Esophagus muscularis mucosa (tissue), 4 donors: ENCODE measurements at regions not wholly inside any gene's neighbourhood (a gene's known extent, or its start where the extent isn't known, plus 50 kb on each side); places are given as distances from the start of the nearest gene placed in this dataset.

Source experiments
- DNase-seq: peaks from one replicate; pipeline ENCODE4 v3.0.0-alpha.2; 2017; ENCODE audit errors: extremely low spot score
- H3K27ac ChIP-seq, 4 donors: fragments of 200-600 bp; sonication (generic); replicated peaks in 1 of 4; 1 replicate in 3 of 4; 2 replicates in 1 of 4; pipeline ENCODE4 v1.5.1; 2016 to 2019; ENCODE audit warnings: mild to moderate bottlenecking in 1 of 4
- H3K27me3 ChIP-seq, 4 donors: fragments of 200-600 bp; sonication (generic); one replicate each; pipeline versions ENCODE4 v1.5.1 to v1.6.0; 2016 to 2019
- H3K36me3 ChIP-seq, 4 donors: fragments of 200-600 bp; sonication (generic); one replicate each; pipeline ENCODE4 v1.5.1; 2016 to 2019
- H3K4me1 ChIP-seq, 4 donors: fragments of 200-600 bp; sonication (generic); one replicate each; pipeline ENCODE4 v1.5.1; 2016 to 2019
- H3K4me3 ChIP-seq, 4 donors: fragments of 200-600 bp; sonication (generic); 1 replicate in 2 of 4; 2 replicates in 2 of 4; pipeline ENCODE4 v1.5.1; 2016 to 2019; ENCODE audit warnings: mild to moderate bottlenecking in 4 of 4, moderate library complexity in 1 of 4
- H3K9me3 ChIP-seq, 4 donors: fragments of 200-600 bp; sonication (generic); 1 replicate in 3 of 4; 2 replicates in 1 of 4; pipeline ENCODE4 v1.5.1; 2016 to 2019
- CTCF ChIP-seq, 3 experiments: fragments of 200-600 bp in 2 of 3; fragments of 450-650 bp in 1 of 3; sonication (generic) in 2 of 3; IDR thresholded peaks; one replicate each; pipeline ENCODE4 v1.5.1; 2017 to 2019; ENCODE audit warnings: antibody characterized with exemption in 3 of 3, mild to moderate bottlenecking in 2 of 3, moderate library complexity in 1 of 3
- EP300 ChIP-seq: sonication (generic); formaldehyde crosslinking; IDR thresholded peaks from one replicate; pipeline ENCODE4 v1.6.1; 2017; ENCODE audit warnings: antibody characterized with exemption
- POLR2A ChIP-seq: fragments of 450-650 bp; IDR thresholded peaks from one replicate; pipeline ENCODE4 v1.6.1; 2017; ENCODE audit warnings: antibody characterized with exemption, moderate library complexity, mild to moderate bottlenecking, low read depth
- POLR2AphosphoS5 ChIP-seq, 2 donors: sonication (generic); formaldehyde crosslinking; IDR thresholded peaks; one replicate each; pipeline ENCODE4 v1.6.1; 2017; ENCODE audit warnings: antibody characterized with exemption in 2 of 2
- WGBS: methylation state at CpG from one replicate; pipeline ENCODE4 v1.1.5; 2018; 5-methylcytosine and 5-hydroxymethylcytosine counted together
- intact Hi-C: fragments of 100-400 bp; cut with DNase I; formaldehyde crosslinking; loops from one replicate; pipeline ENCODE4 v1.15.1; 2023

- H3K27me3 ChIP-seq: no peaks in the 10 kb centered on the region
- H3K36me3 ChIP-seq: no peaks in the 10 kb centered on the region
- intact Hi-C loops: no loop called here
- 61% methylated on average over 3 of the region's 3 CpGs for WGBS
- H3K4me1 ChIP-seq: no peaks in the 10 kb centered on the region
- H3K4me3 ChIP-seq: no peak overlapping the region
- H3K27ac ChIP-seq: no peak overlapping the region
- H3K9me3 ChIP-seq: no peaks in the 10 kb centered on the region
- no peak for DNase-seq
- TF ChIP-seq POLR2AphosphoS5 (IDR thresholded peaks at IDR 0.05) (no peak), EP300 (no peak), POLR2A (no peak), CTCF (IDR thresholded peaks at IDR 0.05) (no peak)
These were observed 179.4 kb upstream of the OLIG3 start for GRCh38 chr6:137673603-137674002.

DNA sequence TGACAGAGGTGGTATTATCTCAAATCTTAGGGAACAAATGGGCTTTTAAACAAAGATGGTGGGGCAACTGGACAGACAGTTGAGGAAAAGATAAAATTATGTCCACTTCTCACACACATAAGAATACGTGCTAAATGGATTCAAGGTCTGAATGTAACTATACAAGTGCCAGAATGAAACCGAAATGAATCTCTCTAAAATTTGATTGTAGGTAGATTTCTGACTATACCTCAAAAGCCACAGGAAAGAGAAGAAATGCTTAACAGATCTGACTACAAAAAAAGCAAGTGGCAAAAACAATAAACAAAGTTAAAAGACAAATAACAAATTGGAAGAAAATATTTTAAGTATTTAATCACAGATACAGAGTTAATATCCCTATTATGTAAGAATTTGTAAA lies 182.7 kb upstream of the OLIG3 start:
- WGBS: 81% methylated on average over 2 of the region's 2 CpGs
- TF ChIP-seq CTCF (IDR thresholded peaks at IDR 0.05) (no peak), POLR2AphosphoS5 (IDR thresholded peaks at IDR 0.05) (no peak), EP300 (no peak), POLR2A (no peak)
- DNase-seq: no peak

GRCh38 chr6:137677709-137678108 lies 183.5 kb upstream of the OLIG3 start:
- Histone ChIP-seq H3K9me3 (no peaks in the 10 kb centered on the region), H3K4me1 (no peaks in the 10 kb centered on the region), H3K27ac (no peak overlapping the region), H3K27me3 (no peaks in the 10 kb centered on the region), H3K4me3 (no peak overlapping the region), H3K36me3 (no peaks in the 10 kb centered on the region)
- intact Hi-C loops: no loop called here
- WGBS: 82% methylated on average over 5 of the region's 5 CpGs
- TF ChIP-seq CTCF (IDR thresholded peaks at IDR 0.05) (no peak), POLR2AphosphoS5 (IDR thresholded peaks at IDR 0.05) (no peak), POLR2A (no peak)
- no peak for DNase-seq

More for the DNA sequence above, 182.7 kb upstream of the OLIG3 start:
- H3K9me3 ChIP-seq: no peaks in the 10 kb centered on the region
- H3K27me3 ChIP-seq: no peaks in the 10 kb centered on the region
- H3K4me1 ChIP-seq: no peaks in the 10 kb centered on the region
- H3K27ac ChIP-seq: no peak overlapping the region
- intact Hi-C loops: no loop called here
- H3K4me3 ChIP-seq: no peak overlapping the region
- no peaks in the 10 kb centered on the region for H3K36me3 ChIP-seq

DNA sequence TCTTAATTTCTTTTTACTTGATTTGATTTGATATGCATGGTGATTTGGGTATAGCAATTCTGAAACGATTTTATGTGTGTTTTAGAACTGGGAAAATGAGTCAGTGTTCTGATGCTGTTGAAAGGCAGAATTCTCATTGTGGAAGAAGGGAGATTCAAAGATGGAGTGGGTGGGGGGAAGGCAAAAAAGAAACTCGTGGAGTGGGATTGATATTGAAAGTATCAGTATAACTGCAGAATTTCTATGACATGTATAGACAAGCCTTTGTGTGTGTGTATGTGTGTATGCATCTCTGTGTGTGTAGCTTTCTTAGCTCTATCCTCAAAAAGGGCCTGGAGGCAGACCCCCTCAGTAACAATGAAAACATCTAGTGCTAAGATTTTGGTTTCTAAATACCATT lies 184.3 kb upstream of the OLIG3 start:
- H3K27ac ChIP-seq: no peak overlapping the region
- H3K4me1 ChIP-seq: no peaks in the 10 kb centered on the region
- no peak for DNase-seq
- intact Hi-C loops: no loop called here
- WGBS: 83% methylated on average over 2 of the region's 2 CpGs
- TF ChIP-seq POLR2AphosphoS5 (IDR thresholded peaks at IDR 0.05) (no peak), CTCF (IDR thresholded peaks at IDR 0.05) (no peak), POLR2A (no peak), EP300 (no peak)
- no peaks in the 10 kb centered on the region for H3K9me3 ChIP-seq
- H3K36me3 ChIP-seq: no peaks in the 10 kb centered on the region
- H3K27me3 ChIP-seq: no peaks in the 10 kb centered on the region
- no peak overlapping the region for H3K4me3 ChIP-seq

DNA sequence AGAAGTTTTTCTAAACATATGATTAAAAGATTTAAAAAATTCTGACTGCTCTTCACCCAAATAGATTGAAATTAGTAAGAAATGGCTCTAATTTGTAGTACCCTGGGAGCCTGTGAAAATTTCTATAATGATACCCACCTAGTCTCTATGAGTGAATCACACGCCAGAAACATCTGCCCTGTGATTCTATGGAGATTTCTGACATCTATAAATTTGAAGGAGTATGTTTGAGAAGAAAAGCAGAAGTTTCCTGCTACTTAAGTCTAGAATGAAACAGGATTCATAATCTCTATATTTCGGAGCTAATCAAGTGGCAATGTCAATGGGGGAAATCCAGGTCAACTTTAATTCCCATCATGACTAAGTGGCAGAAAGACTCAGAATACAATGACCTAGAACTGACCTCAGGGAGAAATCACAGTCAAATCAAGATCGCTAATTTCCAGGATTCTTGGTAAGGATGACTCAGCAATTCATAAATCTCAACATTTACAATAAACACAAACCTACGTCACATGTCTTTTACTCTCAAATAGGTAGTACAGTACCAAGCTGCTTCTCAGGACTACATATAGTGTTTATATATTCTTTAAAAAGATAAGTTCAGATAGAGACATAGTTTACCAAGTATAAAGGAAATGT lies 186.2 kb upstream of the TNFAIP3 start:
- Histone ChIP-seq H3K4me1 (no peaks in the 10 kb centered on the region), H3K36me3 (no peaks in the 10 kb centered on the region), H3K27ac (no peak overlapping the region), H3K27me3 (no peaks in the 10 kb centered on the region), H3K9me3 (no peaks in the 10 kb centered on the region), H3K4me3 (no peak overlapping the region)
- 52% methylated on average over 4 of the region's 4 CpGs for WGBS
- no peak for DNase-seq
- no peak for TF ChIP-seq EP300
- TF ChIP-seq POLR2AphosphoS5 (IDR thresholded peaks at IDR 0.05): no peak
- TF ChIP-seq CTCF (IDR thresholded peaks at IDR 0.05): no peak
- no peak for TF ChIP-seq POLR2A
- intact Hi-C loops: no loop called here
